HCT116 (cell line): ENCODE measurements at regions not wholly inside any gene's neighbourhood (a gene's known extent, or its start where the extent isn't known, plus 50 kb on each side); places are given as distances from the start of the nearest gene placed in this dataset.

Experiments used
- ATAC-seq: fragments of 200-7000 bp; cut with Tn5 transposase; 2 replicates; pipeline ENCODE4 v1.9.1; 2020; ENCODE audit warnings: mild to moderate bottlenecking, moderate library complexity
- BruUV-seq: library from RNA; stranded (reverse); fragments of 400-500 nt; replicated peaks from 2 replicates; lab custom pipeline; 2021; lab: Mats Ljungman, UMichigan
- CTCF ChIA-PET: fragments of 300-600 bp; sonication (Branson Sonifier 250); formaldehyde crosslinking; loops from one replicate; lab custom pipeline; 2021; ENCODE audit warnings: antibody characterized with exemption; lab: Charles Lee
- POLR2A ChIA-PET: fragments of 300-600, 350-600 bp; sonication (Branson Sonifier 250); formaldehyde crosslinking; loops from one replicate; lab custom pipeline; 2021; ENCODE audit warnings: antibody characterized with exemption; lab: Charles Lee
- RAD21 ChIA-PET, 2 experiments: fragments of 300-600 bp; sonication (Branson Sonifier 250); formaldehyde crosslinking; loops; one replicate each; lab custom pipeline; 2023; ENCODE audit warnings: low total read pairs in 2 of 2; ENCODE audit not compliant: uncharacterized antibody in 2 of 2, unreplicated experiment in 2 of 2, low non-redundant PET in 1 of 2; lab: Charles Lee
- DNase-seq: peaks from one replicate; pipeline ENCODE4 v3.0.0-alpha.2; 2010; ENCODE audit warnings: low read depth, low spot score
- H2AFZ ChIP-seq: fragments of 200-600 bp; shearing (Covaris generic), sonication (generic); 2 replicates; pipeline ENCODE4 v1.6.1; 2017; ENCODE audit warnings: low read depth, mixed run types, mixed read lengths, antibody characterized with exemption, low read length; ENCODE audit not compliant: poor library complexity, severe bottlenecking
- H3K27ac ChIP-seq: 2 replicates; pipeline ENCODE4 v1.5.1; 2012; ENCODE audit warnings: low read depth, low read length
- H3K27me3 ChIP-seq: fragments of 200-600 bp; sonication (generic); 2 replicates; pipeline ENCODE4 v1.6.1; 2016; ENCODE audit warnings: mixed run types, low read length, mixed read lengths; ENCODE audit not compliant: insufficient read depth
- H3K36me3 ChIP-seq, 2 experiments: fragments of 200-500 bp in 1 of 2; fragments of 200-600 bp in 1 of 2; sonication (Bioruptor generic) in 1 of 2; sonication (generic) in 1 of 2; 2 replicates each; pipeline versions ENCODE4 v1.5.1 to v1.6.1; 2014 to 2016; ENCODE audit warnings: low read length in 2 of 2, inconsistent platforms in 1 of 2, mixed read lengths in 1 of 2, mixed run types in 1 of 2; ENCODE audit not compliant: insufficient read depth in 2 of 2, control insufficient read depth in 1 of 2
- H3K4me1 ChIP-seq, 2 experiments: fragments of 200-600 bp in 1 of 2; sonication (generic) in 1 of 2; 2 replicates each; pipeline versions ENCODE4 v1.5.1 to v1.6.1; 2012 to 2017; ENCODE audit warnings: low read length in 2 of 2, inconsistent platforms in 1 of 2, mild to moderate bottlenecking in 1 of 2, mixed read lengths in 1 of 2, mixed run types in 1 of 2, moderate library complexity in 1 of 2; ENCODE audit not compliant: insufficient read depth in 2 of 2, control insufficient read depth in 1 of 2
- H3K4me2 ChIP-seq: fragments of 200-600 bp; sonication (generic); 2 replicates; pipeline ENCODE4 v1.6.1; 2017; ENCODE audit warnings: mixed run types, low read length, mixed read lengths
- H3K4me3 ChIP-seq, 2 experiments: fragments of 200-600 bp in 1 of 2; sonication (generic) in 1 of 2; replicated peaks in 1 of 2; 2 replicates each; pipeline ENCODE4 v1.5.1; 2011 to 2016; ENCODE audit warnings: low read length in 2 of 2, control low read depth in 1 of 2, low read depth in 1 of 2, mild to moderate bottlenecking in 1 of 2, mixed read lengths in 1 of 2, mixed run types in 1 of 2
- H3K79me2 ChIP-seq: fragments of 200-600 bp; sonication (generic); 2 replicates; pipeline ENCODE4 v1.6.1; 2017; ENCODE audit warnings: mild to moderate bottlenecking, mixed run types, low read length, moderate library complexity, mixed read lengths; ENCODE audit not compliant: insufficient read depth
- H3K9ac ChIP-seq: fragments of 200-600 bp; sonication (generic); 2 replicates; pipeline ENCODE4 v1.6.1; 2016; ENCODE audit warnings: low read length, mixed read lengths
- H3K9me2 ChIP-seq: fragments of 200-600 bp; sonication (generic), shearing (Covaris generic); 2 replicates; pipeline ENCODE4 v1.6.1; 2017; ENCODE audit warnings: mixed run types, mild to moderate bottlenecking, moderate library complexity; ENCODE audit not compliant: insufficient read depth
- H3K9me3 ChIP-seq, 2 experiments: fragments of 200-500 bp in 1 of 2; fragments of 200-600 bp in 1 of 2; sonication (Bioruptor generic) in 1 of 2; sonication (generic) in 1 of 2; 2 replicates each; pipeline ENCODE4 v1.6.1; 2014 to 2017; ENCODE audit warnings: low read length in 2 of 2, mixed read lengths in 2 of 2, inconsistent platforms in 1 of 2, low read depth in 1 of 2, mild to moderate bottlenecking in 1 of 2, mixed run types in 1 of 2, moderate library complexity in 1 of 2; ENCODE audit not compliant: control insufficient read depth in 1 of 2, insufficient read depth in 1 of 2
- H4K20me1 ChIP-seq: fragments of 200-600 bp; sonication (generic), shearing (Covaris generic); 2 replicates; pipeline ENCODE4 v1.6.1; 2017; ENCODE audit warnings: mixed run types, mild to moderate bottlenecking, moderate library complexity; ENCODE audit not compliant: insufficient read depth
- EZH2phosphoT487 ChIP-seq: fragments of 200-600 bp; IDR thresholded peaks from 2 replicates; pipeline ENCODE4 v1.6.1; 2018; ENCODE audit warnings: antibody characterized with exemption, borderline replicate concordance
- POLR2AphosphoS5 ChIP-seq: IDR thresholded peaks from 2 replicates; pipeline ENCODE4 v1.6.1; 2011; ENCODE audit warnings: mild to moderate bottlenecking, low read depth, low read length, moderate library complexity
- RAD21 ChIP-seq: IDR thresholded peaks from 2 replicates; pipeline ENCODE4 v1.6.1; 2012; ENCODE audit warnings: low read depth, mild to moderate bottlenecking
- TCF7L2 ChIP-seq: IDR thresholded peaks from 2 replicates; pipeline ENCODE4 v1.7.0; 2011; ENCODE audit warnings: borderline replicate concordance, inconsistent platforms; ENCODE audit not compliant: insufficient read depth, insufficient read length; ENCODE audit errors: extremely low read depth
- ZFX ChIP-seq: fragments of 450-650 bp; IDR thresholded peaks from 2 replicates; pipeline ENCODE4 v1.6.1; 2017
- ZNF274 ChIP-seq: fragments of 200-500 bp; sonication (Bioruptor generic); IDR thresholded peaks from 2 replicates; pipeline ENCODE4 v1.6.1; 2014; ENCODE audit warnings: mild to moderate bottlenecking, low read depth, low read length, inconsistent platforms
- intact Hi-C: fragments of 100-400 bp; cut with micrococcal nuclease; formaldehyde crosslinking; loops from 2 replicates; pipeline ENCODE4 v1.10.0; 2022
- TF ChIP-seq, protein P1 (sequence below): IDR thresholded peaks from 2 replicates; pipeline ENCODE4 v1.6.1; 2012

DNA sequence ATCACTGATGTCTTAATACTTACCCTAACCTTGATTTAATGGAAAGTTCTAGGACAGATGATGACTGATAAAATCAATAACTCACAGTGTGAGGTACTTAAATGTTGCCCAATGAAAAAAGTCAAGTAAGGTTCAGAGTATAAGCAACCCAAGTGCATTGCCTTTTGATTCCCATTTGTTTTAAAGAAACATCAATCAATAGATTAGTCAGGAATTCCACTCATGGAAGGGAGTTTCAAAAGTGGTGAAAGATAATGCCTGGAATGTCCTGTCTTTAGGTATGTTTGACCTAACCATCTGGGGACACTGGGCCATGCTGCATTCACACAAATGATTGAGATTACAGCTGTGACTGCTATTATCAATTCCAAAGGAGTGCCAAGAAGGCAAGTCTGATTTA lies 259.7 kb downstream of the PPARGC1A start:
- ChIA-PET POLR2A (no interaction called here), CTCF (no interaction called here), RAD21 (no interaction called here)
- intact Hi-C loops, result no loop called here
- Histone ChIP-seq H3K4me3 (no peak overlapping the region), H4K20me1 (no peaks in the 10 kb centered on the region), H3K4me1 (no peaks in the 10 kb centered on the region), H3K27me3 (no peaks in the 10 kb centered on the region), H3K27ac (no peak overlapping the region), H3K9me2 (no peaks in the 10 kb centered on the region), H3K9ac (no peak overlapping the region), H3K4me2 (no peak overlapping the region), H3K79me2 (no peaks in the 10 kb centered on the region), H2AFZ (no peak overlapping the region), H3K9me3 (peaks cover 14 to 16% of the 10 kb centered on the region in 2 experiments; a peak in 2 of 4 replicates), H3K36me3 (no peaks in the 10 kb centered on the region)
- no TSS peak for BruUV-seq
- DNase-seq (no peak), ATAC-seq (no peak)
- no peak for TF ChIP-seq EZH2phosphoT487

DNA sequence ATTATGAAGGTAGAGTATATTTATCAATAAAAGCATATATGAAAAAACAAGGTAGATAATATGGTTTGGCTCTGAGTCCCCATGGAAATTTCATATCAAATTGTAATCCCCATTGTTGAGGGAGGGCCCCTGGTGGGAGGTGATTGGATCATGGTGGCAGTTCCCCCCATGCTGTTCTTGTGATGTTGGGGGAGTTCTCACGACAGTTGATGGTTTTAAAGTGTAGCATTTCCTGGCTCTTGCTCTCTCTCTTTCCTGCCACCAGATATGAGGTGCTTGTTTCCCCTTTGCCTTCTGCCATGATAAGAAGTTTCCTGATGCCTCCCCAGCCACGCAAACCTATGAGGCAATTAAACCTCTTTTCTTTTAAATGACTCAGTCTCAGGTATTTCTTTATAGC lies 260.4 kb downstream of the PPARGC1A start:
- ChIA-PET CTCF (no interaction called here), POLR2A (no interaction called here), RAD21 (no interaction called here)
- Histone ChIP-seq H3K9ac (no peak overlapping the region), H3K9me3 (peaks cover 18 to 21% of the 10 kb centered on the region in 2 experiments; a peak in 2 of 4 replicates), H3K36me3 (no peaks in the 10 kb centered on the region), H3K4me3 (no peak overlapping the region), H3K27me3 (no peaks in the 10 kb centered on the region), H3K9me2 (no peaks in the 10 kb centered on the region), H2AFZ (no peak overlapping the region), H3K4me1 (no peaks in the 10 kb centered on the region), H3K27ac (no peak overlapping the region), H3K4me2 (no peak overlapping the region), H4K20me1 (no peaks in the 10 kb centered on the region), H3K79me2 (no peaks in the 10 kb centered on the region)
- no TSS peak for BruUV-seq
- no peak for DNase-seq
- no peak for ATAC-seq
- intact Hi-C loops, result no loop called here
- TF ChIP-seq ZNF274 (no peak), RAD21 (no peak), POLR2AphosphoS5 (no peak), ZFX (no peak), TCF7L2 (no peak), EZH2phosphoT487 (no peak)
- TF ChIP-seq, protein P1, sequence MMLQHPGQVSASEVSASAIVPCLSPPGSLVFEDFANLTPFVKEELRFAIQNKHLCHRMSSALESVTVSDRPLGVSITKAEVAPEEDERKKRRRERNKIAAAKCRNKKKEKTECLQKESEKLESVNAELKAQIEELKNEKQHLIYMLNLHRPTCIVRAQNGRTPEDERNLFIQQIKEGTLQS, result no peak
